SKM-1 treated with dmso at 0.1 percent for 144 hours (cell line): ENCODE measurements at regions not wholly inside any gene's neighbourhood (a gene's known extent, or its start where the extent isn't known, plus 50 kb on each side); places are given as distances from the start of the nearest gene placed in this dataset.
"Not testable (repeated sequence)": the region's sequence is repeated elsewhere in the genome, so short reads cannot be mapped to it uniquely, and the experiment has no call there.

Experiments
- DNase-seq: peaks from one replicate; lab custom pipeline; 2025; ENCODE audit not compliant: unreplicated experiment; lab: John Stamatoyannopoulos, UW

DNA sequence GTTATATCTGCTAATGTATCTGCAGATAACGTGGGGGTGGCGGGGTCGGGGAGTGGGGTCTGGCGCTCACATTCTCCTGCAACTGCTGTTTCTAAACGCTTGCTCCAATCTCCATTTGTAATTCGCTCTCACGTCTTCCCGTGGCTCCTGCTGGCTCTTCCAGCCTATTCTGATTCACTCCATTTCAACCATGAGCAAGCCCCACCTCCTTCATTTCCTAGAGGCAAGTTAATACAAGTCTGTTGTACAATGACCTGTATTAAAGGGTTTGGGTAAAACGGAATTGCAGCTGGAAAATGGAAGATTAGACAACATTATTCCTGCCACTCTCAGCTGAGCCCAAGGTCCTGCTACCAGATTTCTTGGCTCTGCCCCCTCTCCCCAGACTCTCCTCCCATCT, 132.3 kb downstream of the CSNK2A3 start:
- no peak for DNase-seq

- DNase-seq: no peak
These were observed 134.4 kb downstream of the CSNK2A3 start for GRCh38 chr11:11218629-11218986.

DNA sequence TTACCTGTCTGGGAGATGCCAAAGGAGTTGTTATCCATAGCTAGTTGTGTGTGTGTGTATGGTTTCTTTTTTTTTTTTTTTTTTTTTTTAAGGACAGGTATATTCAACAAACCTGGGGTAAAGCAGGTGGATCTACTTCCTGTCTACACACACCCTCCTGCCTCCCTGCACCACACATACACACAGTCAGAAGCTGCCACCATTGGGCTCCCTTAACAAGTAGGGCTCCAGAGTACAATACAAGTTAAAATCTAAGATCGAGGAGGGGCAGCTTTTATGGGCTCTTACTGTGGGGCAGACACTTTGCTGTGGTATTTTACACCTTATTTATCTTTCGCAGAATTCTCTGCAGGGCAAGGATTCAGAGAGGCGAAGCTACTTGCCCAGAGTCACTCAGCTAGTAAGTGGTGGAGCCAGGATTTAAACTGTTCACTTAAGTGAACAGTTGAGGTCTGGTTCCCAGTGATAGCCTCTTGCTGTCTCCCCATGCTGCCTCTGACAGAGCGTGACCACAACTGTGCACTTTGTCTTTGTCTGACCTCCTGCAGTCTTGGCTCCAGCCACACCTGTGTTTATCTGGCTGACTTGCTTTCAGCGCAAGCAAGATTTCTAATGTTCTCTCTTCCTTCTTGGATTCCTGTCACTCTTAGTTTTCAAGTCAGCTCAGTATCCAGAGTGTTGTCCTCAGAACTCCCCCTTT, 135.0 kb downstream of the CSNK2A3 start:
- DNase-seq: no peak

DNA sequence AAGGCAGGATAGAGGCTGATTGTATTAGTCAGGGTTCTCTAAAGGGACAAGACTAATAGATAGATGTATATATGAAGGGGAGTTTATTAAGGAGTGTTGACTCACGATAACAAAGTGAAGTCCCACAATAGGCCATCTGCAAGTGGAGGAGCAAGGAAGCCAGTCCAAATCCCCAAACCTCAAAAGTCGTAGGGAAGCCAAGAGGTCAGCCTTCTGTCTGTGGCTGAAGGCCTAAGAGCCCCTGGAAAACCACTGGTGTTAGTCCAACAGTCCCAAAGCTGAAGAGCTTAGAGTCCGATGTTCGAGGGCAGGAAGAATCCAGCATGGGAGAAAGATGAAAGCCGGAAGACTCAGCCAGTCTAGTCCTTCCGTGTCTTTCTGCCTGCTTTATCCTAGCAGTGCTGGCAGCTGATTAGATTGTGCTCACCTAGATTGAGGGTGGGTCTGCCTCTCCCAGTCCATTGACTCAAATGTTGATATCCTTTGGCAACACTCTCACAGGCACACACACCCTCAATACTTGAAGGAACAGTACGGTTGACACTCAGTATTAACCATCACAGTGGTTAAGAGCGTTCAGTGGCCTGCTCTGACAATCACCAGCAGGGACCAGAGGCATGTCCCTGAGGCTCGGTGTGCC, 135.6 kb downstream of the CSNK2A3 start:
- no peak for DNase-seq

- DNase-seq: no peak
These were observed 137.1 kb downstream of the CSNK2A3 start for GRCh38 chr11:11215944-11216343.

GRCh38 chr11:11215058-11215815, 137.8 kb downstream of the CSNK2A3 start:
- no peak for DNase-seq

- DNase-seq: no peak
These were observed 139.9 kb downstream of the CSNK2A3 start for GRCh38 chr11:11213117-11213516.

DNA sequence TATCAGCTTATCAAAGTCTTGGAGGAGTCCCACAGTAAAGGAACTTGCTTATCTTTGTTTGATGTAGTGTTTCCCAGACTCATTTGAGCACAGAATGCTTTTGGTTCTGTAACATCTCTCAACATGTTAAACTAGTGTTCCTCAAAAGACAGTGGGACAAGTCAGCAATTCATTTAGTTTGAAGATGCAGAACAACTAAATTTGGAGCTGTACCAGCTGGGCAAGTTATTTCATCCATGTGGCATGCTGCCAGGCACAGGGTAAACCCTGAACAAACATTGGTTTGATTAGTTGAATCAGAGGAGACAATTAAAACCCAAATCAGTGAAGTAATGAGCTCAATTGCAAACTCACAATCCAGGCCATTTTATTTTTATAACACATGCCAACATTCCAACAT, 141.2 kb downstream of the CSNK2A3 start:
- no peak for DNase-seq

- DNase-seq: no peak
These were observed 141.9 kb downstream of the CSNK2A3 start for GRCh38 chr11:11211186-11211585.

- no peak for DNase-seq
These were observed 142.6 kb downstream of the CSNK2A3 start for GRCh38 chr11:11210446-11210845.

DNA sequence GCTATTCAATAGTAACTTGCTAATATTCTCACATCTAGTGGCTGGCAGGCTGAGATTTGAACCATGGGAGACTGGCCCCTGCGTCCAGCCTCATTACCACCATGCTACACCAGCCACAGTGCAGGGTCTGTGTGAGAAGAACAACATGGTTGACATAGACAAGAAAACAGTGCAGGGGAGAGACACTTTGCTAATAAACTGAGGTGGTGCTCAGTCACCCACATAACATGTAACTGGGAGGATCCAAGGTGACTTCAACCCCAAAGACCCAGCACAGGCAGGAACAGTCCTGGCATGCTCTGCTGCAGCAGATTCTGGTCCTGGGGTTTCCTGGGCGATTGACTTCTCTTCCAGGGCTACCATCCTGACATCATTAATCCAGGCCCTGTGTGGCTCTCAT, 143.1 kb downstream of the CSNK2A3 start:
- DNase-seq: no peak

- DNase-seq: no peak
These were observed 144.1 kb downstream of the CSNK2A3 start for GRCh38 chr11:11208994-11209393.

DNA sequence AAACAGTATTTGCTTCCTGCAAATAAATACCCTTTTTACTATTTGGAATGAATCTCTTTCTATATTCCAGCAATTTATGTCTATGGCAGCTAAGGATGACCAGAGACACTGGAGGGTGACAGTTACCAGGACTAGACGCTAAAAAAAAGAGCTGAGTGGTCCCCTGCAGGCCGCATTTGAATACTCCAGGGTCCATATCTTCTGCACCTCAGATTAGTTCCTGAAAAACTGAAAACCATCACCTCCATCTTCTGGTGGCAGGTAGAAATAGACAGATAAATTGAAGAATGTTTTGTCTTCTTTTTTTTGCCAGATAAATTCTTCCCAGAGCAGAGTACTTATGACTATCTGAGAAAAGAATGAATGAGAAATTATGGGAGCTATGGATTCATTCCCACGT, 145.6 kb downstream of the CSNK2A3 start:
- DNase-seq: no peak

DNA sequence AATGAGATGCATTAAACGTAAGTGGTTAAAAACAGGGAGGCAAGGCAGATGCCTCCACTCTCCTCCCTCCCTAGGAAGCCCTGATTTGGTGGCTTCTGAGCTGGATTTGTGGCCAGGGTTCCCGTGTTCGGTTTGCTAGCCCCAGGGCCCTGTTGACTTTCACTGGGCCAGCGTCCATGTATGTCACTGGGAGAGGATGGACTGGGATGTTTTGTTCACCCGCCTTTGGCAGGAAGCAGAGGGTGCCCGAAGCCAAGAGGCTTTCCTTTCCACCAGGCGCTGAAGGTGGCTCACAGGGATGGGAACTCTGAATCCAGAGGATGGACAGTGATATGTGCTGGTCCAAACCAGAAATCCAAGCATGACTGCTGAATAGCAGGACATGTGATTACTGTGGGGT, 146.6 kb downstream of the CSNK2A3 start:
- DNase-seq: no peak

- DNase-seq: no peak
These were observed 150.2 kb downstream of the CSNK2A3 start for GRCh38 chr11:11202885-11203284.

DNA sequence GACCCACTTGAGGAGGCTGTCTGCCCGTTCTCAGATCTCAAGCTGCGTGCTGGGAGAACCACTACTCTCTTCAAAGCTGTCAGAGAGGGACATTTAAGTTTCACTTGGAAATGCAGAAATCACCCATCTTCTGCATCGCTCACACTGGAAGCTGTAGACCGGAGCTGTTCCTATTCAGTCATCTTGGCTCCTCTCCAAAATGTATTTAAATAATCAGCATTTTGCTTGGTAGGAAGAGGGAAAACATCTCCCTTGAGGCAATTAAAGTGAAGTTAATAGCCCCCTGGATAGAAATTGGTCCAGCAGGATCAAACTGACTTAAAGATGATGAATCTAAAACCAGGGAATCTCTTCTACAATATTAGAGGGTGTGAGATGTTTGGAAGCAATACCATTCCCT, 151.7 kb downstream of the CSNK2A3 start:
- DNase-seq: not testable (repeated sequence)

- DNase-seq: no peak
These were observed 160.5 kb downstream of the CSNK2A3 start for GRCh38 chr11:11192541-11192940.

GRCh38 chr11:11189506-11189905, 163.5 kb downstream of the CSNK2A3 start:
- DNase-seq: no peak

GRCh38 chr11:11186249-11186648, 166.8 kb downstream of the CSNK2A3 start:
- DNase-seq: no peak

DNA sequence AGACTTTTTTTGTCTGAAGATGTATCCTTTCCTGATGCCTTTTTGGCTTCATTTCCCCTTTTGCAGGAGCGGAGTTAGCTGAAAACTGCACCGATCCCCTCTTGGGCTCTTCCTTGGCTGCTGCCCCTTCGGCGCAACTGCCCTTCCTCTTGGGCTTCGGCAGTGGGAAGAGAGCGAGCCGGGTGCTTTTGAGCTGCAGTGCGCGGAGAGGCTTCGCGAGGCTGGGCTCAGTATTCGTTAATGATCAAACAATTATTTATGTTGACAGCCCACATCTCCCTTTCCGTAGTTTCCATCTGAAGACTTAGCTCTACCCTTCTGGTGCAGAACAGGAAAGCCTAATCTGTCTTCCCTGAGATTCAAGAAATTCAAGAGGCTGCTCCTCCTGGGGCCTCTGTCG, 170.8 kb downstream of the CSNK2A3 start:
- DNase-seq: no peak

GRCh38 chr11:11178671-11179638, 174.1 kb downstream of the CSNK2A3 start:
- DNase-seq: no peak
